HL-60 (cell line): ENCODE measurements at regions not wholly inside any gene's neighbourhood (a gene's known extent, or its start where the extent isn't known, plus 50 kb on each side); places are given as distances from the start of the nearest gene placed in this dataset.

ENCODE experiments used
- GABPA ChIP-seq: IDR thresholded peaks from 2 replicates; pipeline ENCODE4 v1.6.1; 2012; ENCODE audit warnings: low read depth
- POLR2AphosphoS5 ChIP-seq: IDR thresholded peaks from 2 replicates; pipeline ENCODE4 v1.6.1; 2012; ENCODE audit warnings: low read depth
- REST ChIP-seq: IDR thresholded peaks from 2 replicates; pipeline ENCODE4 v1.6.1; 2012; ENCODE audit warnings: low read depth; ENCODE audit not compliant: insufficient replicate concordance
- SPI1 ChIP-seq: IDR thresholded peaks from 2 replicates; pipeline ENCODE4 v1.6.1; 2012; ENCODE audit warnings: low read depth, mild to moderate bottlenecking, borderline replicate concordance
- TF ChIP-seq, protein P1 (sequence below): IDR thresholded peaks from one replicate; pipeline ENCODE4 v1.5.1; 2011; ENCODE audit warnings: low read length, control low read depth, inconsistent platforms; ENCODE audit not compliant: insufficient read depth

DNA sequence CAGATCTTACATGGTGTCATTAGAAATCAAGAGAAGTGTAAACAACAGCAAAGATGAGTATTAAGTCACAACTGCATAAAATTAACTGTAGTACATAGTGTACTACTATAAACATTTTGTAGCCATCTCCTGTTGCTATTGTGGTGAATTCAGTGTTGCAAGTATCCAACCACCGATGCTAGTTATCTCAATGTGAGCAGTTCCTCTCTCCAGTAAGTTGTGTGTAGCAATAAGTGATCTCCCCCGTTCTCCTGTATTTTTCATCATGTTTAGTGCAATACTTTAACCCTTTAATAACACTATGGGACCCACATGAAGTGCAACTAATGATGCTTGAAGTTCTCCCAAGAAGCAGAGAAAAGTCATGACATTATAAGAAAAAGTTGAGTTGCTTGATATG lies 264.7 kb upstream of the KCNH8 start:
- TF ChIP-seq, protein P1, sequence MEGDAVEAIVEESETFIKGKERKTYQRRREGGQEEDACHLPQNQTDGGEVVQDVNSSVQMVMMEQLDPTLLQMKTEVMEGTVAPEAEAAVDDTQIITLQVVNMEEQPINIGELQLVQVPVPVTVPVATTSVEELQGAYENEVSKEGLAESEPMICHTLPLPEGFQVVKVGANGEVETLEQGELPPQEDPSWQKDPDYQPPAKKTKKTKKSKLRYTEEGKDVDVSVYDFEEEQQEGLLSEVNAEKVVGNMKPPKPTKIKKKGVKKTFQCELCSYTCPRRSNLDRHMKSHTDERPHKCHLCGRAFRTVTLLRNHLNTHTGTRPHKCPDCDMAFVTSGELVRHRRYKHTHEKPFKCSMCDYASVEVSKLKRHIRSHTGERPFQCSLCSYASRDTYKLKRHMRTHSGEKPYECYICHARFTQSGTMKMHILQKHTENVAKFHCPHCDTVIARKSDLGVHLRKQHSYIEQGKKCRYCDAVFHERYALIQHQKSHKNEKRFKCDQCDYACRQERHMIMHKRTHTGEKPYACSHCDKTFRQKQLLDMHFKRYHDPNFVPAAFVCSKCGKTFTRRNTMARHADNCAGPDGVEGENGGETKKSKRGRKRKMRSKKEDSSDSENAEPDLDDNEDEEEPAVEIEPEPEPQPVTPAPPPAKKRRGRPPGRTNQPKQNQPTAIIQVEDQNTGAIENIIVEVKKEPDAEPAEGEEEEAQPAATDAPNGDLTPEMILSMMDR, result no peak
- TF ChIP-seq POLR2AphosphoS5 (no peak), REST (no peak), GABPA (no peak; the same call in 1 of the 2 replicates), SPI1 (peak; percentile 89)
